Stimulated activated CD4-positive, alpha-beta T cell treated with anti-CD3 and anti-CD28 coated beads, Interleukin-15, amount 100 ng/mL, for 1 hour (primary cell): ENCODE measurements at regions not wholly inside any gene's neighbourhood (a gene's known extent, or its start where the extent isn't known, plus 50 kb on each side); places are given as distances from the start of the nearest gene placed in this dataset.

Experiments
- DNase-seq, 2 donors: peaks; one replicate each; pipeline ENCODE4 v3.0.0-alpha.2; 2020; ENCODE audit warnings: low read depth in 1 of 2, low spot score in 1 of 2

DNA sequence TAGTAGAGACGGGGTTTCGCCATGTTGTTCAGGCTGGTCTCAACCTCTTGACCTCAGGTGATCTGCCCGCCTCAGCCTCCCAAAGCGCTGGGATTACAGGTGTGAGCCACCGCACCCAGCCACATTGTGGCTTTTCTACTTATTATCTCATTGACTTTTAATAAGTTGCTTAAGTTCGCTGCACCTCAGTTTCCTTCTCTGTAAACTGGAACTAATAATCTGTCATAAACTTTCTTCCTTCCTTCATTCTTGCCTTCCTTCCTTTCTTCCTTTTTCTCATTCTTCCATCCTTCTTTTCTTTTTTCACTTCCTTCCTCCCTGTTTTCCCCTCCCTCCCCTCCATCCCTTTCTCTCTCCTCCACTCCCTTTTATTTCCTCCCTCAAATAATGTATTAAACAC, 192.2 kb downstream of the MAF start:
- no peak for DNase-seq

DNA sequence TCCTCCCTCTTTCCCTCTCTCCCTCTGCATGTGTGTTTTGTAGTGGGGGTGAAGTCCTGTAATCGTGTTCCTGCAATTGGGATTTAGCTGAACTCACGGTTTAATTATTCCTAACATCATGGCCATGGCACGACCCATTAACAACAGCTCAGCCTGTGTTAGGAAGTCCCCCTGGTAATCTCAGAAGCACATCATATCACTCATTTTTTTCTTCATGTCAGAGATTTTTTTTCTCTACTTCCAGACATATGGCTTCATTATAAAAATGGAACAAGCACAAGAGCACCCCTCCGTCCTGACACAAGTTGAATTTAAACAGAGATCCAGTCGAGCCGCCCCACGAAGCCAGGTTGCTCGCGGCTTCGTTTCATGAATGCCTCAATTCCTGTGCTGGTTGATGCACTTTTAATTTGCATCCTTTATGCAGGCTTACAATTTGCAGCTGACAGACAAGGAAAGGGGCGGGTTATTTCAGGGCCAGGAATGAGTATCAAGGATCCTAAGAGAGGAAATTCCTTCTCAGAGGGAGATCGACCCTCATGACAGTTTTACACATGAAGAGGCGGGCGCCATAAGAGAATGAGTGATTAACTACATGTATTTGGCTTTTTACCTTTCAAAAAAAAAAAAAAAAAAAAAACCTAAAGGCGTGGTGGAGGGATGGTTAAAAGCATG, 192.9 kb downstream of the MAF start:
- DNase-seq: no peak

DNA sequence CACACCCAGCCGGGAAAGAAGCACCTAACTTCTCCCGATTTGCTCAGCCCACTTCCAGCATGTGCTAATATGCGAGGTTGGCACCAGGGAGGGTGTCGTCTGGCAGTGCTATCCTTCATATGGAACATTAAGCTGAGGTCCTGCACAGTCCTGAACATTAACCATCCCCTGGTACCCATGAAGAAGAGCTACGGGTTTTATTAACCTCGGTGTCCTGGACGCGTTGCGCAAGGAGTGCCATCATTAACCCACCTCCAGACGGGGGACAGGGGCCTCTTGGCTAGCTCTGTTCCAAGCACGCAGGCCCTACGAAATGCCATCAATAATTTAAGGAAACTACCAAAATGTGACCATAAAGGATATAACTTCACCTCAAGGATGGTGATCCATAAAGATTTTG, 193.5 kb downstream of the MAF start:
- no peak for DNase-seq

DNA sequence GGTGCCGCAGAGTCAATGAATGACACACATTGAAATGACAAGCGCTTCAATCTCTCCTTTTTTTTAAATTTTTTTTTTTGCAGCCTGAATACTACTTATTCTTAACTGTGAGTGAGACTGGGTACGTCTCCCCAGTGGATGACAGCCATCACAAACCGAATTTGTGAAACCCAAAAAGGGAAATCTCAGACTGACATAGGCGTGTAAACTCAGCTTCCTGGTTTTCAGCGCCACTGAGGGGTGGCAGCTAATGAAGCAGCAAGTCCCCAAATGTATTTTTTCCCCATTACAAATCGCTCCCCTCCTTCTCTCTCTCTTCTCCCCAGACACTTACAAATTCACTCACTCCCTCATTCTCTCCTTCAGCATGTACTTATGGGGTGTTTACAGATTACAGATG, 196.0 kb downstream of the MAF start:
- DNase-seq: no peak

DNA sequence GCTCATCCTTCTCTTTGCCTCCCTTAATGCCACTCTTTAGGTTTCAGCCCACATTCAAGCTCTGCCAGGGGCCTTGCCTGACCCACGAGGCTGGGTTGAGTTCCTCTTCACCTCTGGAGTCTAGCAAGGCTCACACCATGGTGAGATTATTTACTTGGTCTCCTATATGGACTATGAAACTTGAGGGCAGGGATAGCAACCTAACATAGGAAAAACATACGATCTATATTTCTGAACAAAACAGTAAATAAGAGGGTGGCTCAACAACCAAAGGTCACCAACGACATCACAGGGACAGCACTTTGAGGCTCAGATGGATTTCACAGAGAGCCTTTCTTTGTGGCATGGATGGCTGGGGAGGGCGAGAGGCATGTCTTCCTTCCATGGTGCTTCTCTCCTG, 197.0 kb downstream of the MAF start:
- DNase-seq: no peak

DNA sequence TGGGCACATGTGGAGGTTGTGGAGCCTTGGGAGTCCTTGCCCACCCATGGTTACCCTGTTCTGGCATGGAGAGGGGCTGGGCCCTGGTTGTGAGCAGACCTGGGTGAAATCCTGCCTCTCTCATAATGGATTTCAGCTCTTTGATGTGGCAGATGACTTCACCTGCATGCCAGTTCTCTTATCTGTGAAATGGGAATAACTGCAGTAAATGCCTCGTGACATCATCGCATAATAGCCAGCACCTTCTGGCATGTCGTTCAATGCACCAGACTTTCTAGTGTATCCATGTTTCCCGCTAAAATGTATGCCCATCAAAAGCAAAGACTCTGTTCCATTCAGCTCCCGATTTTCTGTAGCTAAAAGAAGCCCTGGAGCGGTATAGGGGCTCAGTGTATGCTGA, 197.6 kb downstream of the MAF start:
- no peak for DNase-seq

DNA sequence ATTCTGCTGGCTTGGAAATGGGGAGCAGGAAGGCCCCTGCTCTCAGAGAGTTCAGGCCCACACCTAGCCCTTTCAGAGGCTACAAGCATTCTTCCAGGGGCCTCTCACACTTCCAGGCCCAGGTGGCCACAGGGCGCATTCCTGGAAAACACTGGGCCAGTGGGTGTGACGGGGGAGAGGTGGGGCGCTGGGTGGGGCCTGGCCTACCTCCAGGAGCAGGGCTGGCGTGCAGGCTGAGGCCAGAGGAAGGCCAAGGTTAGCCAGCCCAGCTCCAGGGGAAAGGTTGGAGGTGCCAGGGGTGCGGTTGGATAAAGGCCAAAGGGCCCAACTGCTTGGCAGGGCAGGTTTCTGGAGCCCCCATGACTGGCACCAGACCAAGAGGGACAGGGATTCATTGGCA, 198.2 kb downstream of the MAF start:
- no peak for DNase-seq

DNA sequence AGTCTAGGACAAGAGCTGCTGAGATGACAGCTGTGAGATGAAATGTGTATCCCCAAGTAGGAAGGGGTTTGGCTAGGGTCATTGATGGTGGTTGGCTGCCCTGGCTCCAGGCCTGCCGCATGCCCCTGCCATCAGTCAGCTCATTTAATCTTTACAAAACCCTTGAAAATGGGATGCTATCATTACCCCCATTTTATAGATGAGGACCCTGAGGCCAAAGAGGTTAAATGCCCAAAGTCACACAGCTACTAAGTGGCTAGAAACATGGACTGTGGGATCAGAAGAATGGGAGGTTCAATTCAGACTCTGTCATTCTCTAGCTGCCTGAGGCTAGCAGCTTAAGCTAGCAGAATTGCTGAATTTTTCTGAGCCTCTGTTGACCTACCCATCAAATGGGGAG, 198.8 kb downstream of the MAF start:
- no peak for DNase-seq

DNA sequence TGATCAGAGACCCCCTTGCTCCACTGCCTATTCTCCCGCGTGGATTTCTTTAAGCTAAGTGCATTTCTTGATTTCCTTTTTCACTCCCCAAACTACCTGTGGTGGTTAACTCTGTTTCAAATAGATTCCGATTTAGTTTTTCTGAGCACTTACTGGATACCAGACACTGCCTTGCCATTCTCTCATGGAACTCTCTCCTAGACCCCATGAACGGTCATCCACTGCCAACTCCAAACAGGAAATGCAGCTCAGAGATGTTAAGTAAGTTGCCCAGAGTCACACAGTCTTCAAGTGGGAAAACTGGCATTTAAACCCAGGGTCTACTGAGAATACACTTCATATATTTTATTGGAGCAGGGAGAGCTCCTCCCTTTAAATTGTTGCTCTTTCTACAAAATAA, 199.4 kb downstream of the MAF start:
- no peak for DNase-seq

DNA sequence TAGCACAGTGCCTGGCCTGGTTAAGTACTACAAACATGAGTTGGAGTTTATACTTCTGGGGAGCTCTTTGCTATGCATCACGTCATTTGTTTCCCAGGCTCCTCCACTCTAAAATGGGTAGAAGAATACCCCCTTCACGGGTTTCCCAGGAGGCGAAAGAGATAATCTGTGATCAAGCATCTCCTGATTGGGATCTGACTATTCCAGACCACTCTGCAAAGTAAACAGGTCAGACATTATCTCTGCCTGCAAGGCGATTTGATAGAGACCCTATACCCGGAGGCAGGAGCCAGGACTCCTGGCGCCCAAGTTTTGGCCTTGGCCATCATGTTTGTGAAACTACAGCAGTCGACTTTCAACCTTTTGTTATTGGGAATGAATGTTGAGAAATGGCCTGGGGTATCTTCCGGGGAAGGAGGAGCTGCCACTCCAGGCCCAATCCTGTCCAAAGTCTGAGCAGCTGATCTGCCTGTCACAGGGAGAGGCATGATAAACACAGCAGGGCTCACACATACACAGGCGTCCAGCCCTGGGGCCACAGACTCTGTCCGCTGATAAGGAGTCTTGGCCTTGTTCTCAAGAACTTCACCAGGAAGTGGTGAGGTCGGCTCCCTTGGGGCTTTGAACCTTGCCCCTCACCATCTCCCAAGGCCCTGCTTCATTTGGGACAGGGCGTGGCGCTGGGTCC, 199.9 kb downstream of the MAF start:
- DNase-seq: no peak

DNA sequence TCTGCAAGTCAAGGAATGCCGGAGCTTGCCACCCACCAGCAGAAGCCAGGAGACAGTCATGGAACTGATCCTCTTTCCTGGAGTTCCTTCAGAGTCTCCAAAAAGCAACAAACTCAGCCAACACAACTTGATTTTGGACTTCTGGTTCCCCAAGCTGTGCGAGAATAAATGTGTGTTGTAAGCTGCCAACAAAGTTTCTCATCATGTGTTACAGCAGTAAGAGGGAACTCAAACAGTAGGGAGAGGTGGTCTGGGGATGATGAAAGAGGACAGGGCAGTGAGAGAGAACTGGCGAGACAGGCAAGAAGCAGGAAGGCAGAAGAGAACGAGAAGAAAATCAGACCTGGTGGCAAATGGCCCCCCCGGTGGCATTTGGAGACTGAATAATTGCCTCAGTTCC, 204.9 kb downstream of the MAF start:
- DNase-seq: no peak

DNA sequence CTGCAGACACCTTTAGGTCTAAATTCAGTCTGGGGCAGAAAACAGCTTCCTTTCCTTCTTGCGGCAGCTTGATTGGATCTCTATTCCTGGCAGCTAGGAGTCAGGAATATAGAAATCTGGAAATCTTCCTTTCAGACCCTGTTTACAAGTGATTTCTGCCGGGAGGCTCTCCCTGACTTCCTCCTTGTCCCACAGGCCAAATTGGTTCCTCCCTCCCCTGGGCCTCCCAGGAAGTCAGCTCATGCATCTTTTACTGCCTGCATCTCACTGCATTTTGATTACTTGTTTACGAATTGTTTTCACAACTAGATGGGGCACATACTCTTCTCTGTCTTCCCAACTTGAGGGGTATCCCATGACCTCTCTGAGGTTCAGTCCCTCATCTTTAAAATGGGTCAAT, 206.3 kb downstream of the MAF start:
- DNase-seq: no peak

DNA sequence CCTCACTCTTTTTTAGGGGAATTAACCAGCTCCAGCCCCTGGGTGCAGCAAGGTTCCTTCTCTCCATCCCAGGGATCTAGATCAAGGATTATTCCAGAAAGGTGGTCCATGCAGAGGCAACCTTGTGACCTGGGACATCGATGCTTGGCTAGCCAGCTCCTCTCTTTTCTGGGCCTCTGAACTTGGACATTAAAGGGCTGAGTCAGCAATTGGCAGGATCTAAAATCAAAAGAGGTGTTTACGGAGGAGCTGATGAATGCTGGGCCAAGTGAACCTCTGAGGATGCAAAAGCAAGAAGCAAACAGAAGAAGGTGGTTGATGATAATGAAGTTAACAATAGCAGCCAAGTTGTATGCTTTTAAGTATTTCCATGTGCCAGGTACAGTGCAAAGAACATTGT, 207.0 kb downstream of the MAF start:
- no peak for DNase-seq

DNA sequence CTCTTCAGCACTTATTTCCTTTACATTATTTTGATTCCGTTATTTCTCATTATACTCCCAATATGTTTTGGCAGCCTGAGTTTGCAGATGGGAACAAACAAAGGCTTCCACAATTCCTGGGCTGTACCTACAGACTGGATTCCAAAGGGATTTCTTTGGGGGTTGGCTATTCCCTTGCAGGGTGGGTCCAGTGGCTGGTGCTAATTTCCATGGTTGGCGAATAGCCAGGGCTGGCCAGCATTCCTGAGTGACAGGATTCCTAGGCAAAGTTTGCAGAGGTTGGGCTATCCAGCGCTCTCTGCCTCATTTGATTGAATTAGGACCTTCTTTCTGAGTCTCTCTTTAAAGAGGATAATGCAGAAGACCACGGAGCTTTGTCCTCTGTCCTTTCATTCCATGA, 207.4 kb downstream of the MAF start:
- DNase-seq: no peak

DNA sequence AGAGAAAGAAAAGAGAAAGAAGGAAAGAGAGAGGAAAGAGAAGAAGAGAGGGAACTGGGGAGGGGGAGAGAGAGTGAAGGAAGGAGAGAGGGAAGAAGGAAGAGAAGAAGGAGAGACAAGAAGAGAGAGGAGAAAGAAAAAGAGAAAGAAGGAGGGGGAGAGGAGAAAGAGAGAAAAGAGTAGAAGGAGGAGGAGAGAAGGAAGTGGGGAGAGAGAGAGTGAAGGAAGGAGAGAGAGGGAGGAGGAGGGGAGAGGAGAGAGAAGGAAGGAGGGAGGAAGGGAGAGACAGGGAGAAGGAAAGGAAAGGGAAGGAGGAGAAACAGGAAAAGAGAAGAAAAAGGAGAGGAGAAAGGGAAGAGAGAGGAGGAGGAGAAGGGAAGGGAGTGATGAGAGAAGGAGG, 208.5 kb downstream of the MAF start:
- no peak for DNase-seq

DNA sequence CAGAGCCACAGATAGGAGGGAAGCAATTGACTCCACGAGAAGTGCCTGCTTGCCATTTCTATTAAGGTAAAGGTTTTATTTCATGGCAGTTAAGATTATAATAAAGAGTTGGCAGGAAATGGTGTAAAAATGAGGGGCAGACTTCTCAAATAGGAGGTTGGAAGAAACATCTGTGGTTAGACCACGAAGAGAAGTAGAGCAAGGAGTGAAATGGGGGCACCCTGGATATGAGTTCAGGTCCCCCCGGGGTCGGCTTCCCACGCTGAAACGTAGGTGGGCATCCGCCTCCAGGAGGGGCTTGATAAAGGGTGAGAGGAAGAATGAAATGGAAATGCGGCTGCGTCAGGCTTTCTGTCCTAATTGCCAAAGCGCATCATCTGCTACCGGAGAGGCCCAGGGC, 209.1 kb downstream of the MAF start:
- DNase-seq: no peak

DNA sequence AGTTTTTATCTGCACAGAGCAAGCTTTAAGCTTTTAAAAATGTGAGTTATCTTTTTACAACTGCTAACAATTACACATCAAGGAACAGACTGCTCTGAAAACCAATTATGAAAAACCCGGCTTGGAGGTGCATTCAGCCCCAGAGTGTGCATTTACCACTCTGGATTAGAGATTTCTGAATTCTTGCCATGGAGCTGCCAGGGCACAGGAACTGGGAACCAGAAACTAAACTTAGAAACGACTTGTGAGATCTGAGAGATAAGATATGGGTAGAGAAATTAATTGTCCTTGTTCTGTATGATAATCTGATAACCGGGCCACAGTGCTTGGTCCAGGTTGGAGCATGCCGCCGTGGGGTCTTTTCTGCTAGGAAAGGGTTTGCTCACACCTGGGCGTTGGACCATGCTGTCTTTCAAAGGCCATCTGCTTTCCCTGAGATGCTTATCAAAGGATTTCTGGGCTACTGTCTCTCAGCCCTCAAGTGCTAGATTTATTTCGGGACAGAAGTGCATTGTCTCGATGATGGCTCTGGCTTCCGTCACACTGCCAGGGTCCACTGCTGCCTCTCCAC, 210.0 kb downstream of the MAF start:
- DNase-seq: no peak

DNA sequence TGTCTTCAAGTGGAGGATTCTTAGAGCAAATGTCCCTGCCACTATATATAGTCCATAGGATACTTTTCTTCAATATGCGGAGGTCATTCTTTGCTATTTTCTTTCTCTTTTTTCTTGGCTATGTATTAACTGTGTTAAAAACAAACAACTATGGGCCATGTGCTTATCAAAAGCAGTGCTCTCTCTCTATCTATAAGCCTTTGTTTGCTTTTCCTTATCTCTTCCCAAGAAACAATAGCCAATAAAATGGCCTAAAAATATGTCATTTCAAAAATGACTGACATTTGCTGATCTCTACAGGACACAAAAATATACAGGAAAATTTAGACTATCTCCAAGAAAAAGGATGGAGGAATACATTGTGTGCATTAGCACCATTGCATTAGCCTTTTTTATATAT, 212.1 kb downstream of the MAF start:
- no peak for DNase-seq

DNA sequence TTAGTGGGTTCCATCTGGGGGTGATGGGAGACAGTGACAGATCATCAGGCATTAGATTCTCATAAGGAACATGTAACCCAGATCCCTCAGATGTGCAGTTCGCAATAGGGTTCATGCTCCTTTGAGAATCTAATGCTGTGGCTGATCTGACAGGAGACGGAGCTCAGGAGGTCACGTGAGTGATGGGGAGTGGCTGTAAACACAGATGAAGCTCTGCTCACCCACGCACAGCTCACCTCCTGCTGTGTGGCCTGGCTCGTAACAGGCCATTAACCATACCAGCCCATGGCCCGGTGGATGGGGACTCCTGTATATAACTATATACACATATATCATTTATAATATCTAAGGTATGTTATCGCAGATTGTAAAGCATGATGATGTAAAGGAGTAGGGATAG, 214.2 kb downstream of the MAF start:
- DNase-seq: no peak

DNA sequence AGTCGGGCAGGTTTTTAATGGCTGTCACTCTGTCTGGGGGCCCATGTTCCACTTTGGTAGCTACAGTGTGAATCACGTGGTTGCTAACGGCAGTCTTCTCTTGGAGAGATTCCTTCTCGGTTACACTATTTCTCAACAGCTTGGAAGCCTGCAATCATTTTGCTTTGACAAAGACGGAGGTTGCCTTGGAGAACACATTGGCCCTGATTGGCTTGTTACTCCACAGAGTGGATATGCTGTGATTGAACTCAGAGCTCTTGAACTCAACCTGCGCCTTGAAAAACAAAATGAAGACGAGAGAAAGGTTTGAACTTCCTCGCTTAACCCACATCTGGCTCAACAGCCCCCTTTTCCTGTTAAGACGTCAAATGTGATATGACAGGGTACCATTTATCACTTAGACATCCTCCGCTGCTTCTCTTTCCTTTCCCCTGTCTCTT, 218.9 kb downstream of the MAF start:
- no peak for DNase-seq

DNA sequence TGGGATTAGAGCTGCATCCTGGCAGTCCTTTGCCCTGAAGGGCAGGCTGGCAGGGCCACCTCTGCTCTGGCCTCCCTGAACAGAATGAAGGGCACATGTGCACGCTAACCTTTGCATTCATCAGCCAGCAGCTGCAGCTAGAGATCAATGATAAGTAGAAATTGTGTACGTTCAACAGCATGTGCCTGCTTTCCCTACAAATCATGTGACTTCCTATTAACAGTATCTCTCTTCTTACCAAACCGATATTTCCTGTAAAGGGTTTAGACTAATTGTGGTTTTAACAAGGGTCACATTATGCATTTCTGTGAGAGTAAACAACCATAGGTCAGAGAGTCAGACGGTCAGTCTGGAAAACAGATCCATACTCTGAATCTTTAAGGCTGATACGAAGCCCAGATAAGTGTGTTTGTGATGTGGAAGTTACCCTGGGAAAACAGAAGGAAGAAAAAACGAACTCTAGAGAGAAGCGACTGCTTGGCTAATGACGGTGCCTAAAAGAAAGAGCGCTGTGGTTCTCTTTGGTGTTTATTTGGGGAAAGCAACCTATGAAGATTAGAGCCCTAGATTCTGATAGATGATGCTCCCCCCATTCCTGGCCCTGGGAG, 219.4 kb downstream of the MAF start:
- DNase-seq: peak in 1 of 2 donors; percentile 1

DNA sequence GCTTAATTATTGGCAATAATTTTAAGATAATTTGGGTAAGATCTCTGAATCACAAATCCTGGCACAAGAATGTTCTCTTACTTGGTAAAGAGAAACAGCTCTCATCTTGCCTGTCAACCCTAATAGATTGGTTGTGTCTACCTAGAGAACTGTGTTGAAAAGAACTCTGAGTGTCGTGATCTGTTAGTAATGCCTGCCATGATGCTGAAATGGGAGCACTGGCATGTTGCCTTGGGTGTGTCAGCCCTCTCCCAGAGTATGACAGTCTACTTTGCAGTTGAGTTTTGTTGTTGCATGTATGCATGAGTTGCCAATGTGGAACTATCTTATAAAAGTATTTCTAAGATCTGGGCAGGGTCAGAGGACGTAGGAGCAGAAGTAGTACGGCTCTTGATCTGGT, 221.4 kb downstream of the MAF start:
- no peak for DNase-seq
